OCI-LY1 (cell line): ENCODE measurements at regions not wholly inside any gene's neighbourhood (a gene's known extent, or its start where the extent isn't known, plus 50 kb on each side); places are given as distances from the start of the nearest gene placed in this dataset.

ENCODE experiments used
- H2AFZ ChIP-seq: fragments of 200-600 bp; sonication (generic), shearing (Covaris generic); 2 replicates; pipeline ENCODE4 v1.6.0; 2014; ENCODE audit warnings: antibody characterized with exemption, mild to moderate bottlenecking, low read length
- H3F3A ChIP-seq: fragments of 200-600 bp; sonication (generic), shearing (Covaris generic); 2 replicates; pipeline ENCODE4 v1.6.0; 2014; ENCODE audit warnings: mild to moderate bottlenecking, antibody characterized with exemption, low read length, moderate library complexity; ENCODE audit not compliant: insufficient read depth
- H3K27ac ChIP-seq: fragments of 200-600 bp; sonication (generic); 2 replicates; pipeline ENCODE4 v1.5.1; 2014; ENCODE audit warnings: low read length, mixed run types, mild to moderate bottlenecking, low read depth; ENCODE audit not compliant: poor library complexity, severe bottlenecking
- H3K27me3 ChIP-seq: fragments of 200-600 bp; sonication (generic); 2 replicates; pipeline ENCODE4 v1.6.0; 2014; ENCODE audit warnings: antibody characterized with exemption, mild to moderate bottlenecking, low read length, moderate library complexity; ENCODE audit not compliant: insufficient read depth
- H3K36me3 ChIP-seq: fragments of 200-600 bp; sonication (generic); 2 replicates; pipeline ENCODE4 v1.6.1; 2014; ENCODE audit warnings: mild to moderate bottlenecking, antibody characterized with exemption, low read length, moderate library complexity, mixed read lengths; ENCODE audit not compliant: insufficient read depth
- H3K4me1 ChIP-seq: fragments of 200-600 bp; sonication (generic); 2 replicates; pipeline ENCODE4 v1.5.1; 2014; ENCODE audit warnings: mild to moderate bottlenecking, low read length, moderate library complexity; ENCODE audit not compliant: insufficient read depth, severe bottlenecking
- H3K4me2 ChIP-seq: fragments of 200-600 bp; sonication (generic), shearing (Covaris generic); 2 replicates; pipeline ENCODE4 v1.6.1; 2014; ENCODE audit warnings: low read length
- H3K4me3 ChIP-seq: fragments of 200-600 bp; sonication (generic); 2 replicates; pipeline ENCODE4 v1.5.1; 2014; ENCODE audit warnings: low read length, low read depth, mild to moderate bottlenecking, mixed read lengths; ENCODE audit not compliant: poor library complexity, severe bottlenecking
- H3K79me2 ChIP-seq: fragments of 200-600 bp; shearing (Covaris generic); 2 replicates; pipeline ENCODE4 v1.6.1; 2016; ENCODE audit warnings: mixed run types, low read length, mixed read lengths; ENCODE audit not compliant: insufficient read depth
- H3K9ac ChIP-seq: fragments of 200-600 bp; sonication (generic), shearing (Covaris generic); 2 replicates; pipeline ENCODE4 v1.6.1; 2014; ENCODE audit warnings: mild to moderate bottlenecking, low read length, mixed read lengths
- H3K9me2 ChIP-seq: fragments of 200-600 bp; sonication (generic), shearing (Covaris generic); 2 replicates; pipeline ENCODE4 v1.6.1; 2014; ENCODE audit warnings: low read depth, mild to moderate bottlenecking, low read length, mixed read lengths
- H3K9me3 ChIP-seq: fragments of 200-600 bp; shearing (Covaris generic); 2 replicates; pipeline ENCODE4 v1.6.1; 2014; ENCODE audit warnings: low read length, mixed read lengths
- H4K20me1 ChIP-seq: fragments of 200-600 bp; sonication (generic), shearing (Covaris generic); 2 replicates; pipeline ENCODE4 v1.6.0; 2016; ENCODE audit warnings: mild to moderate bottlenecking, low read length; ENCODE audit not compliant: insufficient read depth
- EZH2 ChIP-seq: fragments of 200-600 bp; sonication (generic), shearing (Covaris generic); IDR thresholded peaks from 2 replicates; pipeline ENCODE4 v1.8.0; 2017; ENCODE audit warnings: borderline replicate concordance, mixed run types, mild to moderate bottlenecking, antibody characterized with exemption, low read length, moderate library complexity, mixed read lengths
- TF ChIP-seq, protein P1 (sequence below): fragments of 200-600 bp; sonication (generic), shearing (Covaris generic); IDR thresholded peaks from 2 replicates; pipeline ENCODE4 v1.5.1; 2017; ENCODE audit warnings: mild to moderate bottlenecking, antibody characterized with exemption, low read length, moderate library complexity, mixed read lengths

DNA sequence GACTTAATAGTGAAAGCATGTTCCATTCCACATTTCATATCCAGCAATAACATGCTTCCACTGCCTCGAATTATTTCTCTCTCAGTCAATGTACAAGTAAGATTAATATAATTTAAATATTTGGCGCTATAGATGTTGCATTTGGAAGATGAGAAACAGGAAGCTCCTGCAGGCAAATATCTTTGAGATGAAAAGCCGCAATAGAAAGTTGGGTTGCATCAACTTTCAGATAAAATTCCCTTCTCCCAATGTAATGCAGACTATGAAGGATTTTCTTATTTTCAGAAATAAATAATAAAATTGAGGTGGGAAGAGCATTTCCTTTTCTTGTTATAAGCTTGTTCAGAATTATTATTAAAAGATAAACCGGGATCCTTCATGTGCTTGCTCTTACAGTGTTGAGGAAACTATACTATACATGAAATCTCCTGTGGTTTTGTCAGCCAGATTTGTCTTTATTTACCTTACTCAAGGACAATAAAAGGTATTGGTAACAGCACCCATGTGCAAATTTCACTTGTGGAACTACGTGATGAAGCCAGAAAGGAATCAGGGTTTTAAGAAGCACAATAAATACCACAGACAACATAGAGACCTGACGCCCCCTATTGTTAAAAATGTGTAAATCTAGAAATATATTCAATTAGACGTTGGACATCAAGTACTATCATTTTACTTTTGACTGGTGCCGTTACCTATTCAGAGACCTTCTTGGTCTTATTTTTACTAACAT is 307.0 kb downstream of the ARPP21 start:
- Histone ChIP-seq H3K79me2 (no peaks in the 10 kb centered on the region), H3K9me3 (no peaks in the 10 kb centered on the region), H2AFZ (peak overlapping the region; percentile 84), H3K9ac (no peak overlapping the region), H3K4me2 (peak overlapping the region; percentile 38), H3K4me1 (peaks cover 25% of the 10 kb centered on the region), H3K36me3 (no peaks in the 10 kb centered on the region), H3K4me3 (peak overlapping the region; percentile 9), H3K27me3 (no peaks in the 10 kb centered on the region), H3F3A (no peaks in the 10 kb centered on the region), H3K27ac (no peak overlapping the region), H3K9me2 (no peaks in the 10 kb centered on the region), H4K20me1 (no peaks in the 10 kb centered on the region)
- TF ChIP-seq, protein P1, sequence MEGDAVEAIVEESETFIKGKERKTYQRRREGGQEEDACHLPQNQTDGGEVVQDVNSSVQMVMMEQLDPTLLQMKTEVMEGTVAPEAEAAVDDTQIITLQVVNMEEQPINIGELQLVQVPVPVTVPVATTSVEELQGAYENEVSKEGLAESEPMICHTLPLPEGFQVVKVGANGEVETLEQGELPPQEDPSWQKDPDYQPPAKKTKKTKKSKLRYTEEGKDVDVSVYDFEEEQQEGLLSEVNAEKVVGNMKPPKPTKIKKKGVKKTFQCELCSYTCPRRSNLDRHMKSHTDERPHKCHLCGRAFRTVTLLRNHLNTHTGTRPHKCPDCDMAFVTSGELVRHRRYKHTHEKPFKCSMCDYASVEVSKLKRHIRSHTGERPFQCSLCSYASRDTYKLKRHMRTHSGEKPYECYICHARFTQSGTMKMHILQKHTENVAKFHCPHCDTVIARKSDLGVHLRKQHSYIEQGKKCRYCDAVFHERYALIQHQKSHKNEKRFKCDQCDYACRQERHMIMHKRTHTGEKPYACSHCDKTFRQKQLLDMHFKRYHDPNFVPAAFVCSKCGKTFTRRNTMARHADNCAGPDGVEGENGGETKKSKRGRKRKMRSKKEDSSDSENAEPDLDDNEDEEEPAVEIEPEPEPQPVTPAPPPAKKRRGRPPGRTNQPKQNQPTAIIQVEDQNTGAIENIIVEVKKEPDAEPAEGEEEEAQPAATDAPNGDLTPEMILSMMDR: peak; percentile 78
- no peak for TF ChIP-seq EZH2

DNA sequence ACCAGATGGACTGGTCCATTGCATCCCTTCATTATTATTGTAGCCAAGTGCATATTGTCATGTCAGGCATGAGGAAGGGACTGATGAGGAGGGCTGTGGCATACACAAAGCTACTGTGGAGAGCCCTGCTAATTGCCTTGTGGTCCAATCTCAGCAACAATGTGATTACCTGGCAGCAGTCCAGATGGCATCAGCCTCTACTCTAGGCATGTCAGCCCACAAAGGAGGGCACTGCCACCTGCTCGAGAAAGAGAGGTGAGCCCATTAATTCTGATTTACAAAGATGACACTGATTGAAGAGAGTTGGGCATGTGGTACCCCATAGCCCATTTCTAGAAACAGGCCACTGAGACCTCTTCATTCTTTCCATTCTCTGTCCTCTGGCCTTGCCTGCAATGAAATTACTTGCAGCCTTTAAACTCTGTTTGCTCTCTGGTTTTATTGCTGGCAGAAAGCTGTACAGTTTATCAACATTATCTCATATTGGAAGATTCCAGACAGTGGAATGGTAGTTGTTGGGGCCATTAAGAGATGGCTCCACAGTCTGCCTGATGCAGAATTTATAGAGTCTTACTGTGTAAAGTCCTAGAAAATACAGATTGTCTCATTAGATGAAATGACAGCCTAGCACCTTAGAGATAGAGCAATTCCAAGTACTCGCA is 307.7 kb downstream of the ARPP21 start:
- Histone ChIP-seq H3K79me2 (no peaks in the 10 kb centered on the region), H3K27me3 (no peaks in the 10 kb centered on the region), H2AFZ (no peak overlapping the region), H3K36me3 (no peaks in the 10 kb centered on the region), H3K9ac (no peak overlapping the region), H4K20me1 (no peaks in the 10 kb centered on the region), H3K9me3 (no peaks in the 10 kb centered on the region), H3K4me2 (no peak overlapping the region), H3K9me2 (no peaks in the 10 kb centered on the region), H3K4me3 (no peak overlapping the region), H3K4me1 (peaks cover 25% of the 10 kb centered on the region), H3F3A (no peaks in the 10 kb centered on the region), H3K27ac (no peak overlapping the region)
- TF ChIP-seq EZH2: no peak

DNA sequence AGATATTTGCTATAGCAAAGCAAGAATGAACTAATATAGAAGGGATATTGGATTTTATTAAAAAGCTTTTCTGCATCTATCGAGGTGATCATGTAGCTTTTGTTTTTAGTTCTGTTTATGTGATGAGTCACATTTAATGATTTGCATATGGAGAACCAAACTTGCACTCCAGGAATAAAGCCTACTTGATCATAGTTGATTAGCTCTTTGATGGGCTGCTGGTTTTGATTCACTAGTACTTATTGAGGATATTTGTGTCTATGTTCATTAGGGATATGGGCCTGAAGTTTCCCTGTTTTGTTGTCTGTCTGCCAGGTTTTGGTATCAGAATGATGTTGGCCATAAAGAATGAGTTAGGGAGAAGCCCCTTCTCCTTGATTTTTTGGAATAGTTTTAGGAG is 310.7 kb downstream of the ARPP21 start:
- Histone ChIP-seq H4K20me1 (no peaks in the 10 kb centered on the region), H3K27me3 (no peaks in the 10 kb centered on the region), H3K36me3 (no peaks in the 10 kb centered on the region), H3F3A (no peaks in the 10 kb centered on the region), H3K27ac (no peak overlapping the region), H3K4me2 (no peak overlapping the region), H2AFZ (no peak overlapping the region), H3K9ac (no peak overlapping the region), H3K4me1 (peaks cover 18% of the 10 kb centered on the region), H3K9me2 (no peaks in the 10 kb centered on the region), H3K79me2 (no peaks in the 10 kb centered on the region), H3K9me3 (no peaks in the 10 kb centered on the region), H3K4me3 (no peak overlapping the region)
- no peak for TF ChIP-seq EZH2
- TF ChIP-seq, protein P1: no peak

DNA sequence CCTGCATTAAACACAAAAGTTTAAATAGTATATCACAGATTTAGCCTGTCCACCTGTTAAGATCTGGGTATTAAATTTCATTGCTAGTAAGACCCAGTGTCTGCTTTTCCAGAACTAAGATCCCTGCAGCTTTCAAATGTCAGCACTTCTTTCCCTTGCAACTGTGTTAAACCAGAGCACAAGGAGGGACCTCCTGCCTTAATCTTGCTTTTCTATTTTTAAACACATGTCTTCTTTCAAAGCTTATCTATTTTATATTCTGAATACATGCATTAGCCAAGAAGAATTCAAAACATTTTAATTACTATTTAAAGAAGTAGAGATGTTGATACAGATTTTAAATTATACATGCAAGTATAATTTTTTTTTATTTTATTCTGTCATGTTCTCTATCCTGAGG is 315.1 kb downstream of the ARPP21 start:
- Histone ChIP-seq H3K27ac (no peak overlapping the region), H3K27me3 (no peaks in the 10 kb centered on the region), H3K36me3 (no peaks in the 10 kb centered on the region), H3K4me3 (no peak overlapping the region), H3F3A (no peaks in the 10 kb centered on the region), H3K79me2 (no peaks in the 10 kb centered on the region), H2AFZ (no peak overlapping the region), H3K9ac (no peak overlapping the region), H3K9me2 (no peaks in the 10 kb centered on the region), H3K4me1 (no peaks in the 10 kb centered on the region), H3K4me2 (no peak overlapping the region), H4K20me1 (no peaks in the 10 kb centered on the region), H3K9me3 (no peaks in the 10 kb centered on the region)
- no peak for TF ChIP-seq EZH2
- TF ChIP-seq, protein P1: no peak
